Neuron (in vitro differentiated cells): ENCODE measurements at regions not wholly inside any gene's neighbourhood (a gene's known extent, or its start where the extent isn't known, plus 50 kb on each side); places are given as distances from the start of the nearest gene placed in this dataset.

Experiments used
- H2AFZ ChIP-seq: one replicate; pipeline ENCODE4 v1.6.1; 2013; ENCODE audit warnings: low read depth, mild to moderate bottlenecking, inconsistent platforms, low read length, moderate library complexity
- H3K27me3 ChIP-seq: one replicate; pipeline ENCODE4 v1.6.1; 2013; ENCODE audit warnings: low read length; ENCODE audit not compliant: insufficient read depth
- H3K36me3 ChIP-seq: one replicate; pipeline ENCODE4 v1.6.1; 2013; ENCODE audit warnings: low read length; ENCODE audit not compliant: insufficient read depth
- H3K4me1 ChIP-seq: one replicate; pipeline ENCODE4 v1.6.1; 2013; ENCODE audit warnings: low read length; ENCODE audit not compliant: insufficient read depth
- H3K4me3 ChIP-seq: 2 replicates; pipeline ENCODE4 v1.5.1; 2013; ENCODE audit warnings: mild to moderate bottlenecking, low read length, moderate library complexity
- H3K9me3 ChIP-seq: one replicate; pipeline ENCODE4 v1.6.1; 2013; ENCODE audit warnings: low read length

DNA sequence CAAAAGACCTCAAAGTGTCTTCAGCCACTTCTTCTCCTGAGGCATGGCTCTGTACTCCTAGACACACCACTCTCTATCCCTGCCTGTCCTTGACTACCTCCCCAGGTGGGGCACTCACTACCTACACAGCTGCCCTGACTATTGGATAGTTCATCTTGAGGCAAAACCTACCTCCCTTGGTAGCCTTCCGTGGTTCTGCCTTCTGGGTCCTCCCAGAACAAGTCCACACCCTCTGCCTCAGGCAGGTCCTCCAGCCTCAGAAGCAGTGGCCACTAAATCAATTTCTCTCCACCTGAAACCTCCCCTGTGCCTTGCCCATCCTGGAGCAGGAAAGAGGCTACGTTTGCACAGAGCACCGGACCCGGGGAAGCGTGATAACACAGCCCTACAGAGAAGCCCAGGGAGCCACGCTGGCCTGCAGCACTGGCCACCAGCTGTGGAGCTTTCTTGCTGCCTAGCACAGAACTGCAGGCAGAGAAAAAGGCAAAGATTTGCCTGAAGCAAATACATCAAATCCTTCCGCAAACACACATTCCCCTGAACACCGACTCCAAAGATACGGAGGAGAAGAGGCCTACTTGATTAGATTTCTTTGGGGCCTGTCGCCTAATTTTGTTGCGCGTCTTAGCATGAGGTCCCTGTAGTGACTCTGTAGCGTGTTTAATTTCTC lies 141.8 kb downstream of the C9orf50 start:
- no peaks in the 10 kb centered on the region for H3K36me3 ChIP-seq
- peaks cover 3% of the 10 kb centered on the region for H3K9me3 ChIP-seq
- H3K4me3 ChIP-seq: no peak overlapping the region
- H2AFZ ChIP-seq: no peak overlapping the region
- peaks cover 32% of the 10 kb centered on the region for H3K4me1 ChIP-seq
- no peaks in the 10 kb centered on the region for H3K27me3 ChIP-seq

DNA sequence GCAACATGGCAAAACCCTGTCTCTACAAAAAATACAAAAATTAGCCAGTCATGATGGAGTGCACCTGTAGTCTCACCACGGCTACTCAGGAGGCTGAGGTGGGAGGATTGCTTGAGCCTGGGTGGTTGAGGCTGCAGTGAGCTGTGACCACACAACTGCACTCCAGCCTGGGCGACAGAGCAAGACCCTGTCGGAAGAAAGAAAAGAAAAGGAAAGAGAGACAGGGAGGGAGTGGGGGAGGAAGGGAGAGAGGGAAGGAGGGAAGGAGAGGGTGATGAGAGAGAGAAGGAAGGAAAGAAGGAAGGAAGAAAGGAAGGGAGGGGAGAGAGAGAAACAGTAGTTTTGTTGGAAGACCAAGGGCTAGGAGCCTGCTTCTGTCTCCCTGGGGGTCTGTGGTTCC lies 142.4 kb downstream of the C9orf50 start:
- no peak overlapping the region for H3K4me3 ChIP-seq
- peaks cover 3% of the 10 kb centered on the region for H3K9me3 ChIP-seq
- no peak overlapping the region for H2AFZ ChIP-seq
- peaks cover 25% of the 10 kb centered on the region for H3K4me1 ChIP-seq
- H3K36me3 ChIP-seq: no peaks in the 10 kb centered on the region
- H3K27me3 ChIP-seq: no peaks in the 10 kb centered on the region

DNA sequence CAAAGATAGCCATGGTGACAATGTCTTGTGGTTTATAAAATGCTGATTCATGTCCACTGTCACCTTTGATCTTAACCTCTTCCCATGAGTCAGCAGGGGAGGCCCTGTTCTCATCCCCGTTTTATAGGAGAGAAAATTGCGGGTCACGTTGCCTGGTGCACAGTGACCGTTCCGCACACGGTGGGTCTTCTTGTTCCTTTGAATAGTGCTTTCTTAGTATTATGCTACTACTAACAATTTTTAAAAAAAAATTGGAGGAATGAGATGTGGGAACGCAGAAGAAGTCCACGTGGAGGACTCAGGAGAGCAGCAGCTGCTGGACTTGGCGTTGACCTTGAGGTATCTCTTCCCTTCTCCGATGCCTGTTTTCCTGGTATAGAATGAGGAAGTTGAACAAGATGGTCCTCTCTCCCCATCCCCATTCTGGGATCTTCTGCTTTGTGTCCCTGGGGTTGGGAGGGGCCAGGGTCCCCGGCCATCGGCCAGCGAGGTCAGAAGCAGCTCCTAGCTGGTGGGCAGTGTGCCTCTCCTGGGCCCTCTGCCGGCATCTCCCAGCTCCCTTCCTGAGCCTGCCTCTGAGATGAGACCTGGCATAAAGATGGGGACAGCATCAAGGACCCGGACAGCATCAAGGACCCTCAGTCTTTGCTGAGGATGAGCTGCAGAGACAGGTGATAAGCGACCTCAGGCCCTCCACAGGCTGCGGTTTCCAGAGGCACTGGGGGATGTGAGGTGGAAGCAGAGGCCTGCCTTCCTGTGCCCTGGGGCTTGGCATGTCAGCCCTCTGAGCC lies 143.9 kb downstream of the C9orf50 start:
- H3K4me1 ChIP-seq: peaks cover 23% of the 10 kb centered on the region
- H3K9me3 ChIP-seq: peaks cover 3% of the 10 kb centered on the region
- H3K36me3 ChIP-seq: no peaks in the 10 kb centered on the region
- H3K4me3 ChIP-seq: no peak overlapping the region
- H2AFZ ChIP-seq: no peak overlapping the region
- H3K27me3 ChIP-seq: no peaks in the 10 kb centered on the region

DNA sequence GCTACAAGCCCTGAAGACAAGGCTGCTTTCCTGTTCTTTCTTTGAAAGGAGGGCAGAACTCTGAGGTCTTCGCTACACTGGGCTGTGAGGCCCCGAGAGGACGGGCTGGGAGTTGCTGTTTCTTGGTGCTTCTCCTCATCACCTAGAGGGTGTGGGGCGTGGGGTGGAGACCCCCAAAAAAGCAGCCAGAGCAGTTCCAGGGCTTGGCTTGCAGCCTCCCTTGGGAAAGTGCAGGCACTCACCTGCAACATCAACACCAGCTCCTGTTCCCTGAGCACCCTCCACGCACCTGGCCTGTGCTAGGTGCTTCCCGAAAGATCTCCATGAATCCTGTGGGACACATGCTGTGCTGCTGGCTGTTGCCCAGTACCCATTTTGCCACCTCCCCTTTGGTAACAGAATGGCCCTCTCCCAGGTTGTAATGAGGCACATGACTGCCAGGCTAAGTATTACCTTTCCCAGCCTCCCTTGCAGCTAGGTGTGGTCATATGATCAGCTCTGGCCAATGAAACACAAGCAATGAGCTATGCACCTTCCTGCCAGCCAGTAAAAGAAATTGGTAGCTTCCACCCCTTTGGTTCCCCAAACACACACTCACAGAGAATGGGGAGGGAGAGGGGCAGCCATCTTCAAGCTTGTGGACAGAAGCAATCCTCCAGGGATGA lies 146.0 kb downstream of the C9orf50 start:
- H3K36me3 ChIP-seq: no peaks in the 10 kb centered on the region
- H2AFZ ChIP-seq: no peak overlapping the region
- H3K27me3 ChIP-seq: no peaks in the 10 kb centered on the region
- H3K9me3 ChIP-seq: peaks cover 3% of the 10 kb centered on the region
- peaks cover 28% of the 10 kb centered on the region for H3K4me1 ChIP-seq
- H3K4me3 ChIP-seq: no peak overlapping the region

DNA sequence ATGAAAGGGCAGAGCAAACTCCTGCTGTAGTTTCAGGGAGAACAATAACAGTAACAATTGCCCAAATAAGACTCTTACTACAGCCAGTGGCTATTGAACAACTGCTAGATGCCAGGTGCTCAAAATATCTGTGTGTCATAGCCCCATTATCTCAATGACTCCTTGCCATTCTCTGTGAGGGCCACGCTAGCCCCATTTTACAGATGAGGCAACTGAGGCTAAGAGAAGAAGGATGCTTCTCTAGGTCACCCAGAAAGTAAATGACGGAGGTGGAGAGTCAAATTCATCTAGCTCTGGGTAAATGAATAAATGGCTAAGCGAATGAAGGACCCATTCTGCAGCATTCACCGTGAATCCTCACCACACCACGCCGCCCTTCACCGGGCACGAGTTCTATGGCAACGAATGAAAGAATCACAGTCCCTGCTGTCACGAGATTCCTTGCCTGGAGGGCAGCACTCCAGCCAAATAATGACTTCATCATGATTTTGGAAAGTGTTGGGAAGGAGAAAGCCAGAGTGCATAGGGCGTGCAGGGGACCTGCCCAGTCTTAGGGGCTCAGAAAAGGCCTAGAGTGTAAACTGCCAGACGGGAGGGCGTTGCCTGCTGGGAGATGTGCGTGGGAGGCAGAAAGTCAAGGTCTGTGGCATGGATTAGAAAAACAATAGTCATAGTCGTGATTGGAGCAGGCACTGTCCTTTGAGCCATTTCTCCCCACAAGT lies 147.2 kb downstream of the C9orf50 start:
- H3K27me3 ChIP-seq: no peaks in the 10 kb centered on the region

DNA sequence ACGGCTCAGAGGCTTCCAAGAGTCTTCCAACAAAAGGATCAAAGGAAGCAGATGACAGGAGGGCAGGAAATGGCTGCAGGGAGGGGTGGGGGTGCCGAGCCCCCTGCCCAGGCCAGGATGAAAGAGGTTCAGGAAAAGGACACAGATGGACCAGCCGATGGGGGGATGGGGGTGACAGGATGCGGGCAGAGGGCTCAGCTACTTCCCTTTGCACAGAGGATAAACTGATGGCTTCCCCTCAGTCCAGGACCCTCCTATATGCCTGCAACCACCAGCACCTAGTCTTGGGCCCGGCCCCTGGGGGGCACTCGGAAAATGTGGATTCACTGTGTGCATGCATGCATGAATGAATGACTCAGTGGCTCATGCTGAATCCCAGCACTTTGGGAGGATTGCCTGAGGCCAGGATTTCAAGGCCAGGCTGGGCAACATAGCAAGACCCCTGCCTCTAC lies 148.2 kb downstream of the C9orf50 start:
- H3K9me3 ChIP-seq: peaks cover 3% of the 10 kb centered on the region
- H3K36me3 ChIP-seq: no peaks in the 10 kb centered on the region
- no peaks in the 10 kb centered on the region for H3K27me3 ChIP-seq
- H2AFZ ChIP-seq: no peak overlapping the region
- H3K4me3 ChIP-seq: no peak overlapping the region
- H3K4me1 ChIP-seq: peaks cover 34% of the 10 kb centered on the region

More for the DNA sequence above, 147.2 kb downstream of the C9orf50 start:
- Histone ChIP-seq H3K4me3 (no peak overlapping the region), H3K36me3 (no peaks in the 10 kb centered on the region), H2AFZ (no peak overlapping the region), H3K9me3 (peaks cover 3% of the 10 kb centered on the region), H3K4me1 (peaks cover 34% of the 10 kb centered on the region)

DNA sequence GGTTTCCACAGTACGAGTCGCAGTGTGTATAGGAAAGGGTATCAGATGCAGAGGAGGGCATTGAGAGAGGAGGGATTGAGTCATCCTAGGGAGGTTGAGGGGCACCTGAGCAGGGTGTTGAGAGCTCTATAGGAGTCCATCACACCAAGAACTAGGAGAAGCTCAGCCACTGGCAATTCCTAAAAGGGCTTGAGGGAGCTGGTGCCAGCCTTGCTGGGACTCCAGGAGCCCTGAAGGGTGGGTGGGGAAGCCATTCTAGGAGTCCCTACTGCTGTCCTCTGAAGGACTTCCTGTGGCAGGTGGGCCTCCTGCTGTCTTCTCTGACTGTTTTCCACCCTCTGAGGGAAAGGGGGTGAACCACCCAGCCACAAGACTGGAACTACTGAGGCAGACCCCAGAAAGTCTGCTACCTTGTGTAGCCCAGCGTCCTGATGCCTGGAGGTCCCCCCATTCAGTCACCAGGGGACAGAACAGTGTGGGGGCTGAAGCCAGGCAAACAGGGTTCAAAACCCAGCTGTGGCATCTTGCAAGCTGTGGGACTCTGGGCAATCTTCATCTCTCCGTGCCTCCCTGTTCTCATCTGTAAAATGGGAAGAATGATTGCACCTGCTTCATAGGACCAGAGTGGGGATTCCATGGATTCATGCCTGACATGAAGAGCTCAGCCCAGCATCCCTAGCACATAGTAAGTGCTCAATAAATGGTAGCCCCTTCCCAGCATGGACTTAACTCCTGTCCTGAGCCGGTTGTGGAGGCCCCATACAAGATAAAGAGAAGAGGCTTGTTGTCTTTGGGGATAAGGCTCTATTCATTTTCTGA lies 149.5 kb downstream of the C9orf50 start:
- no peaks in the 10 kb centered on the region for H3K36me3 ChIP-seq
- peaks cover 30% of the 10 kb centered on the region for H3K4me1 ChIP-seq
- no peaks in the 10 kb centered on the region for H3K27me3 ChIP-seq
- no peak overlapping the region for H3K4me3 ChIP-seq
- peaks cover 3% of the 10 kb centered on the region for H3K9me3 ChIP-seq
- H2AFZ ChIP-seq: no peak overlapping the region

DNA sequence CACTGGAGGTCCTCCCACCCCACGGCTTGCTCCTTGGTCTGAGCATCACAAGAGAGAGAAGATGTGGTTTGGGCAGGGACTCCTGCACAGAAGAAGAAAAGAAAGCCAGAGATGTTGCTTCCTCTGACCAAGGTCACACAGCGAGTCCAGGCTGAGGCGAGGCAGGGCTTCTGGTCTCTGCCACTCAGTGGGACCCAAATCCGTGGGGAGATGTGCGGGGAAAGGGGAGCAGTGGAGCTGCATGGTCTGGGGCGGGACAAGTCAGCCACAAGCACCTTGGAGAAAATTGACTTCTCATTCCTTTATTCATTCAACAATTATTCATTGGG lies 150.9 kb downstream of the C9orf50 start:
- no peak overlapping the region for H2AFZ ChIP-seq
- peaks cover under 1% of the 10 kb centered on the region for H3K9me3 ChIP-seq
- H3K27me3 ChIP-seq: no peaks in the 10 kb centered on the region
- H3K4me3 ChIP-seq: no peak overlapping the region
- no peaks in the 10 kb centered on the region for H3K36me3 ChIP-seq
- H3K4me1 ChIP-seq: peaks cover 35% of the 10 kb centered on the region

DNA sequence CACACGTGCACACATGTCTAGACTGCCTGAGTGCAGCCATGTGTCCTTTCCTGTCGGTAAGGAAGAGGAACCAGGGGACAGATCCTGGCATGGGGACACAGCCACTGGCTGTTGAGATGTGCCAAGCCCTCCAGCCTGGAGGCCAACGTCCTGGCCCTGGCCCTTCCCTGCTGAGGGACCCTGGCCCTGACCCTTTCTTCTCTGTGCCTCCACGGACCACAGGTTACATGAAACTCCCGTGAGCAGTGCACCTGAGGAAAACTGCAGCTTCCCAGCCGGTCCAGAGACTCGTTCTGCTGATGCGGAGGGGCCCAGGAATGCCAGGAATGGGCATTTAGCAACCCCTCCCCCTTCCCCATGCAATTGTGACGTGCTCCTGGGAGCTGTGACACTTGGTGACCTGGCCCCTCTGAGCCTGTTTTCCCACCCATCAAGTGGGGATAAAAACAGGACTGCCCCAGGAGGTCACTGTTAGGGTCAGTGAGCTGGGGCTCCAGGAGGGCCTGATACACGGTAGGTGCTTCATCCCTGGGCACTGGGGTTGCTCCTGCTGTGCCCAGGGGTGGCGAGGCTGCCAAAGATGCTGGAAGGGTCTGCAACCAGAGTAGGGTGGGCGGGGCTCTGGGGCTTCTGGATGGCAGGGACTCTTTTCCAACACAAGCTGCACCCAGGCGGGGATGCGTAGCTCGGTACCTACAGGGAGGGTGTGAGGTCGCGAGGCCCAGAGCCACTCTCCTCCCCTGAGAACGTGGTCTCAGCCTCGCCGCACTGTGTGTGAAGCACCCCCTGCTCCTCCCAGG lies 151.5 kb downstream of the C9orf50 start:
- no peak overlapping the region for H2AFZ ChIP-seq
- no peaks in the 10 kb centered on the region for H3K27me3 ChIP-seq
- no peak overlapping the region for H3K4me3 ChIP-seq
- H3K4me1 ChIP-seq: peaks cover 35% of the 10 kb centered on the region
- no peaks in the 10 kb centered on the region for H3K36me3 ChIP-seq
- H3K9me3 ChIP-seq: no peaks in the 10 kb centered on the region

DNA sequence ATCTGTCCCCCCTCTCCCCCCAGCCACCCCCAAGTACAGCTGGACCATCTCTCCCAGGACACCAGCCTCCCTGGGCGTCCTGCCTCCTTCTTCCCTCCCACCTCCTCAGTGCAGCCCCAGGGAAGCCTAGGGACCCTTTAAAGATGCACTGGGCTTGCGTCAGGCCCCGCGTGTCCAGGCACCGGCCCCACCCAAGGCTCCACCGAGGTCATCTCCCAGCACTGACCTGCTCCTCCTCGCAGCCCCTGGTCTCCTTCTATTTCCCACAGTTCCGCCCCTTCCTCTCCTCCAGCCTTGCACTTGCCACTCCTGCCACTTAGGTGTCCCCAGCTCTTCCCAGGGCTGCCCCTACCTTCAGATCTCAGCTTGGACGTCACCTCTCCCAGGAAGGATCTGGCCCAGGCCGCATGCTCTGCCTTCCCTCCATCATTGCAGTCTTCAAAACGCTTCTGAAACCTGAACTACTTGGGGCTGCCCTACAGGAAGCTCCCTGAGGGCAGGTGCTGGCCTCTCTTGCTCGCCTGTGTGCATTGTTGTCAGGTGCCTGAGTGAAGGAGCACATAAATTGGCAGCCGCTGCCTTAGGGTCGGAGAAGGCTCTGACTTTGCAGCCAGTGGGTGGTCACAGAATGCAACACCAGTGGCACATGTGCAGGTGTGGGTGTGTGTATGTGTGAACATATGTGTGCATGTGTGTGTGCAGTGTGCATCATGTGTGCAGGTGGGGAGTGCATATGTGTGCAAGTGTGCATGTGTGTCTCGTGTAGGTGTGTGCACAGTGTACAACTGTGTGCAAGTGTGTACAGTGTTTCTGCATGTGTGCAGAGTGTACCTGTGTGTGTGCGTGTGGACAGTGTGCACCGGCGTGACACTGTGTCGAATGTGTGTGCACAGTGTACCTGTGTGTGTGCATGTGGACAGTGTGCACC lies 152.9 kb downstream of the C9orf50 start:
- Histone ChIP-seq H3K9me3 (no peaks in the 10 kb centered on the region), H3K4me1 (peaks cover 35% of the 10 kb centered on the region), H2AFZ (no peak overlapping the region), H3K36me3 (no peaks in the 10 kb centered on the region), H3K27me3 (no peaks in the 10 kb centered on the region), H3K4me3 (no peak overlapping the region)

DNA sequence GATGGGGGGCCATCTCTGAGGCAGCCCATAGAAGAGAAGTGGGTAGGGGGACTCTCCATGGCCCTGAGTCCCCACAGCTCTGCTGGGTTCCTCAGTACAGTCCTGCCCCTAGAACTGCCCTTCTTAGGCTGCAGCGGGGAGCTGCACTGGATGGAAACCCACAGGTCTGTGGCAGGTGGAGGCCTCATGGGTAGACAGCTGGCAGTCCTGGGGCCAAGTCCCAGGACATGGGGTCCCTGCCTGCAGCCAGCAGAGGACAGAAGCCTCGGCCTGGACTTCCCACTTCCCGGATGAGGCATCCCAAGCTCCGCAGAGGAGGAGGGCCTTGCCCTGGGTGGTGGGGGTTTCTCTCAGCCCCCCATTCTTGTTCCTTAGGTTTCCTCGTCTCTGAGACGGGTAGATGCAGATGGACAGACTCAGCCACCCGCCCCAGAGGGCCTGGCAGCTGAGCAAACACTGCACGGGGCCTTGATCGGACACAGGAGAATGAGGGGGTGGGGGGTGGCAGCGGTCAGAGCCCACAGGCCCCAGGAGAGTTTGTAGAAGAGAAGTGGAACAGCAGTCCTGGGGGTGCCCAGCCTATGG lies 153.8 kb downstream of the C9orf50 start:
- H3K4me3 ChIP-seq: no peak overlapping the region
- no peaks in the 10 kb centered on the region for H3K9me3 ChIP-seq
- no peak overlapping the region for H2AFZ ChIP-seq
- peaks cover 29% of the 10 kb centered on the region for H3K4me1 ChIP-seq
- H3K36me3 ChIP-seq: no peaks in the 10 kb centered on the region
- H3K27me3 ChIP-seq: no peaks in the 10 kb centered on the region
